ENCODE measurements at regions not wholly inside any gene's neighbourhood (a gene's known extent, or its start where the extent isn't known, plus 50 kb on each side); places are given as distances from the start of the nearest gene placed in this dataset.

GRCh38 chr2:2687745-2688144 is 356.7 kb upstream of the MYT1L start:
- CTCF ChIA-PET = no interaction called here
- Histone ChIP-seq H3K4me3 (no peak overlapping the region), H3K4me1 (ENCODE audit: control insufficient read depth, insufficient read depth, low read length) (no peaks in the 10 kb centered on the region), H4K20me1 (ENCODE audit: control insufficient read depth, insufficient read depth) (no peaks in the 10 kb centered on the region), H3K27me3 (replicated peaks in 1 of 2; ENCODE audit: control insufficient read depth in 2 of 2, insufficient read depth in 2 of 2, low read length in 1 of 2) (peaks cover 0 to 2% of the 10 kb centered on the region in 2 experiments; a peak in 3 of 4 replicates), H3K9ac (ENCODE audit: control insufficient read depth, insufficient read depth, low read length) (no peak overlapping the region), H3K36me3 (ENCODE audit: control insufficient read depth in 2 of 2, insufficient read depth in 2 of 2, low read length in 1 of 2) (no peaks in the 10 kb centered on the region), H3K4me2 (ENCODE audit: control insufficient read depth, insufficient read depth) (no peak overlapping the region), H3K79me2 (ENCODE audit: control insufficient read depth, insufficient read depth, low read length) (no peaks in the 10 kb centered on the region), H3K27ac (ENCODE audit: control insufficient read depth, insufficient read depth) (no peak overlapping the region), H3K9me3 (replicated peaks; ENCODE audit: control insufficient read depth, insufficient read depth, low read length) (no peaks in the 10 kb centered on the region; the same call in 2 of the 3 replicates), H2AFZ (ENCODE audit: control insufficient read depth, low read depth, low read length) (no peak overlapping the region)
- intact Hi-C loops (cut with micrococcal nuclease; ENCODE audit: unreplicated experiment) (no loop called here), in situ Hi-C loops (cut with MboI) (no loop called here)
- 7% methylated on average over 5 of the region's 5 CpGs for WGBS (ENCODE audit: insufficient coverage, insufficient replicate concordance, low lambda C conversion rate, missing lambda C conversion rate)
- DNase-seq (ENCODE audit: low read depth, low spot score) (no peak), ATAC-seq (no peak), FAIRE-seq (no peak)
- no TSS peak for BruUV-seq (replicated peaks)
- POLR2A ChIA-PET = no interaction called here
- RAD21 ChIA-PET (ENCODE audit: unreplicated experiment) = no interaction called here
- TF ChIP-seq TCF12 (IDR thresholded peaks at IDR 0.05; ENCODE audit: low read depth, low read length) (no peak), ZNF622 (IDR thresholded peaks at IDR 0.05) (no peak), IRF5 (IDR thresholded peaks at IDR 0.05; ENCODE audit: borderline replicate concordance) (no peak), SMC3 (IDR thresholded peaks at IDR 0.05; ENCODE audit: borderline replicate concordance, low read length) (no peak), BHLHE40 (IDR thresholded peaks at IDR 0.05; ENCODE audit: borderline replicate concordance in 1 of 2, low read depth in 2 of 2, low read length in 1 of 2) (no peak), ZNF592 (IDR thresholded peaks at IDR 0.05) (no peak), MTA2 (IDR thresholded peaks at IDR 0.05; ENCODE audit: low read depth) (no peak), USF1 (IDR thresholded peaks at IDR 0.05; ENCODE audit: borderline replicate concordance, extremely low read length, insufficient read depth, low read depth, low read length) (no peak), STAT3 (IDR thresholded peaks at IDR 0.05; ENCODE audit: low read depth, low read length) (no peak), KDM1A (IDR thresholded peaks at IDR 0.05; ENCODE audit: borderline replicate concordance) (no peak)
- SMC1A ChIA-PET (ENCODE audit: uncharacterized antibody, unreplicated experiment) = no interaction called here

Data from GM12878 (cell line).